ENCODE measurements at regions not wholly inside any gene's neighbourhood (a gene's known extent, or its start where the extent isn't known, plus 50 kb on each side); places are given as distances from the start of the nearest gene placed in this dataset.
A peak's percentile ranks its signal among the peaks of the same experiment; 100 is the strongest.

DNA sequence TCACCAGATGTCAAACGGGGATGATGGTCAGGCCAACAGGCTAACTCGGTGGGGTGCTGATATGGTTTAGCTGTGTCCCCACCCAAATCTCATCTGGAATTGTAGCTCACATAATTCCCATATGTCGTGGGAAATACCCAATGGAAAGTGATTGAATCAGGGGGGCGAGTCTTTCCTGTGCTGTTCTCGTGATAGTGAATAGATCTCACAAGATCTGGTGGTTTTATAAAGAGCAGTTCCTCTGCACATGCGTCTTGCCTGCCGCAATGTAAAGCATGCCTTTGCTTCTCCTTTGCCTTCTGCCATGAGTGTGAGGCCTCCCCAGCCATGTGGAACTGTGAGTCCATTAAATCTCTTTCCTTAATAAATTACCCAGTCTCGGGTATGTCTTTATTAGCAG is 74.4 kb upstream of the YWHAQ start:
- DNase-seq (ENCODE audit: extremely low spot score): no peak
- POLR2A ChIA-PET: no interaction called here
- CTCF ChIA-PET: interaction anchor here (0.9 to 1.4 kb wide), 2 partner anchors 8 to 23 kb away, joined by 3 read pairs; no protein-coding TSS in a partner anchor
- TF ChIP-seq, protein P1, sequence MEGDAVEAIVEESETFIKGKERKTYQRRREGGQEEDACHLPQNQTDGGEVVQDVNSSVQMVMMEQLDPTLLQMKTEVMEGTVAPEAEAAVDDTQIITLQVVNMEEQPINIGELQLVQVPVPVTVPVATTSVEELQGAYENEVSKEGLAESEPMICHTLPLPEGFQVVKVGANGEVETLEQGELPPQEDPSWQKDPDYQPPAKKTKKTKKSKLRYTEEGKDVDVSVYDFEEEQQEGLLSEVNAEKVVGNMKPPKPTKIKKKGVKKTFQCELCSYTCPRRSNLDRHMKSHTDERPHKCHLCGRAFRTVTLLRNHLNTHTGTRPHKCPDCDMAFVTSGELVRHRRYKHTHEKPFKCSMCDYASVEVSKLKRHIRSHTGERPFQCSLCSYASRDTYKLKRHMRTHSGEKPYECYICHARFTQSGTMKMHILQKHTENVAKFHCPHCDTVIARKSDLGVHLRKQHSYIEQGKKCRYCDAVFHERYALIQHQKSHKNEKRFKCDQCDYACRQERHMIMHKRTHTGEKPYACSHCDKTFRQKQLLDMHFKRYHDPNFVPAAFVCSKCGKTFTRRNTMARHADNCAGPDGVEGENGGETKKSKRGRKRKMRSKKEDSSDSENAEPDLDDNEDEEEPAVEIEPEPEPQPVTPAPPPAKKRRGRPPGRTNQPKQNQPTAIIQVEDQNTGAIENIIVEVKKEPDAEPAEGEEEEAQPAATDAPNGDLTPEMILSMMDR (IDR thresholded peaks at IDR 0.05; ENCODE audit: control extremely low read depth, extremely low read depth, low read depth, missing control alignments): no peak

DNA sequence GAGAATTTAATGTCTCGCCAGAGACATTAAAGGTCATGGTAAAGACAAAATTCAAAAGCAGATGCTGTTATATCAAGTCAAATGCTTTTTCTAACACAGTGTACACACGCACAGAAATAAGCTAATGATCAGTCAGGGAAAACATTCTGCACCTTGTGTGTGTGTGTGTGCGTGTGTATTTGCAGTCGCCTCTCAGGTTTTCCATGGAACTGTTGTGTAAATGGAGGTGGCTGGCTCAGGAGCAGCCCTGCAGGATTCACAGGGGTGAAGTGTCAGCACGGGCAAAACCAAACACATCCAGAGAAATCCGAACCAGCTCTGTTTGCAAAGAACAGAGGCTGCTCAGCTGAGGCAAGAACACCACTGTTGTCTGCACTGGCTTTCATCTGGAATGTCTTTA is 76.2 kb upstream of the YWHAQ start:
- CTCF ChIA-PET: interaction anchor here (0.8 to 1.9 kb wide), 4 partner anchors 12 to 92 kb away, joined by 3 to 5 read pairs (median 4); no protein-coding TSS in a partner anchor

DNA sequence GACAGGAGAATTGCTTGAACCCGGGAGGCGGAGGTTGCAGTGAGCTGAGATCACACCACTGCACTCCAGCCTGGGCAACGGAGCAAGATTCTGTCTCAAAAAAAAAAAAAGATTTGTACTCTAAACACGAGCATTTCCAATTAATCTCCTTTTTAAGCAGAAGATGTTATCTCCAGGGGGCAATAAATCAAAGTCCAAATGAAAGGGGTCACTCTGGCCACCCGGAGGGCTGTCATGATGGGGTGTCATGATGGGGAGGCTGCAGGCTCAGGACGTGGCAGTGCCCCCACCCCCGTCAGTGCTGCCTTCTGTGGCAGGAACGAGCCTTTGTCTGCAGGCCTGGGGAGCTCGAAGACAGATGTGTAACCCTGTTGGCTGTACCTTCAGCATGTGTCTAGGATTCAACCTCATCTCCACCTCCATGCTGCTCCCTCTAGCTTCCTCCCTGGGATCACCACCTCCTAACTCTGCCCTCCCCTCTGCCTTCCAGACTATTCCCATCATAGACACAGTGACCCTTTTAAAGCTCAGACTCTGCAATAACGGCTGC is 76.9 kb upstream of the YWHAQ start:
- CTCF ChIA-PET: interaction anchor here (1.1 to 1.9 kb wide), 3 partner anchors 12 to 92 kb away, joined by 4 to 5 read pairs (median 4); no protein-coding TSS in a partner anchor
- DNase-seq (ENCODE audit: extremely low spot score): no peak
- POLR2A ChIA-PET: no interaction called here

More for the DNA sequence above, 76.2 kb upstream of the YWHAQ start:
- DNase-seq (ENCODE audit: extremely low spot score): no peak
- POLR2A ChIA-PET: no interaction called here
- TF ChIP-seq, protein P1 (IDR thresholded peaks at IDR 0.05; ENCODE audit: control extremely low read depth, extremely low read depth, low read depth, missing control alignments): no peak

DNA sequence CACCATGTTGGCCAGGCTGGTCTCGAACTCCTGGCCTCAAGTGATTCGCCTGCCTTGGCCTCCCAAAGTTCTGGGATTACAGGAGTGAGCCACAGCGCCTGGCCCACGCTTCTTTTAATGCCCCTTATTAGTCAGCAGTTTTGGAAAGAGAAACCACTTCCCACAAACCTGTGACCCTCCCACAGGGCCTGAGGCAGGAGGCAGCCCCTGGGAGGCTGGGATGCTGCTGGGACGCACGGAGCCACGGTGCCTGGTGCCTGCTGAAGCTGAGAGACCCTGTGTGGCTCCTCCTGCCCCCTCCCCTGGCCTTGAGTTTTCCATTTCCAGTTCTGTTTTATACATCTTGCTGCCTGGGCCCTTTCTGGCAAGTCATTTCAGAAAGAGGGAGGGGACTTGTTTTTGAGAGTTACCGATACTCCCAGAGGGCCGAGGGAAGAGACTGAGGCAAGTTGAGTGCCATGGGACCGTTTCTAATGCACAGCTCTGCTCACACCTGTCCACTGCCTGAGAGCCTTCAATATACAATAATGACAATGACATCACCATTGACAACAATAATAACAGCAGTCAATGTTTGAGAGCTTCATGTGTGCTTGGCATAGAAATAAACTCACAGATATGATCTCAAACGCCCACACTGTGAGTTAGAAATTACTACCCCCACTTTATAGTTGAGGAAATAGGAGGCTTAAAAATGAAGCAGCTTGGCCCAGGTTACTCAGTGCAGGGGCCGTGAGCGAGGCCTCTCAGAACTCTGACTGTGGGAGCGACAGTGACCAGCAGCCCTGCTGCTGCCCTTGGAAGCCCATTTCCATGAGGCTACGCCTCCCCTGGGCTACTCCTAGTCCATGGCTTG is 78.1 kb upstream of the YWHAQ start:
- TF ChIP-seq, protein P1 (IDR thresholded peaks at IDR 0.05; ENCODE audit: control extremely low read depth, extremely low read depth, low read depth, missing control alignments): no peak
- DNase-seq (ENCODE audit: extremely low spot score): peak; percentile 63
- POLR2A ChIA-PET: no interaction called here
- CTCF ChIA-PET: interaction anchor here (1.0 kb wide), 1 partner anchor 12 kb away, joined by 5 read pairs; no protein-coding TSS in a partner anchor

More for the DNA sequence above, 76.9 kb upstream of the YWHAQ start:
- TF ChIP-seq, protein P1 (IDR thresholded peaks at IDR 0.05; ENCODE audit: control extremely low read depth, extremely low read depth, low read depth, missing control alignments): no peak

DNA sequence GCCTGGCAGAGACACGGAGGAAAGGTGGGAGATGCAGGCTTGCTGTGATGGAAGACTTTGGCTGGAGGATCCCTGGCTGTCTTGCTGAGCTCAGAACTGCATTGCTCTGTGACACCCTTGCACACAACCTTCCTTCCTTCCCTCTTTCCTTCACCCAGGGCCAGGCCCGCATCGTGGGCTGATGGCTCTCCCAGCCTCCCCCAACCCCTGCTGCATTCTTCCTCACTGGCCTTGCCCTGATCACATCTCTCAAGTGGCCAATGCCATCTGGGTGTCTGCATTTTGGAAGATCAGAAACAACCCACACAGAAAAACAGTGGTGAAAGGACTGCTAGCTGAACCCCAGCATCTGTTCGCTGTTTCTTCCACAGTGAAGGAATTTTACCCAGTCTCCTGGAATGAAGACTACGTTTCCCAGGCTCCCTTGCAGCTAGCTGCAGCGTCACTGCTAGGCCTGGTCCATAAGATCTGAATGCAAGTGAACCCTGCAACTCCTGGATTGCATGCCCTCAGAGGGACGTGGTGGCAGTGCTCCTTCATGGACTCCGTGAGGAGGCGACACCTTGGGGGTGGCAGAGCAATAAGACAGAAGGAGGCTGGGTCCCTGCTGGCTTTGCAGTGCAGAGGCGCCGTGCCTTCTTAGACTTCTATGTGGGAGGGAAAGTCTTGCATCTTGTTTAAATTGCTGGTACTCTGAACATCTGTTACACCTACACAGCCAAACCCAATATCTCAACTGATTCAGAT is 78.9 kb upstream of the YWHAQ start:
- ChIA-PET POLR2A (no interaction called here), CTCF (interaction anchor here (1.0 kb wide), 1 partner anchor 13 kb away, joined by 5 read pairs; no protein-coding TSS in a partner anchor)
- TF ChIP-seq, protein P1 (IDR thresholded peaks at IDR 0.05; ENCODE audit: control extremely low read depth, extremely low read depth, low read depth, missing control alignments): no peak
- DNase-seq (ENCODE audit: extremely low spot score): no peak

DNA sequence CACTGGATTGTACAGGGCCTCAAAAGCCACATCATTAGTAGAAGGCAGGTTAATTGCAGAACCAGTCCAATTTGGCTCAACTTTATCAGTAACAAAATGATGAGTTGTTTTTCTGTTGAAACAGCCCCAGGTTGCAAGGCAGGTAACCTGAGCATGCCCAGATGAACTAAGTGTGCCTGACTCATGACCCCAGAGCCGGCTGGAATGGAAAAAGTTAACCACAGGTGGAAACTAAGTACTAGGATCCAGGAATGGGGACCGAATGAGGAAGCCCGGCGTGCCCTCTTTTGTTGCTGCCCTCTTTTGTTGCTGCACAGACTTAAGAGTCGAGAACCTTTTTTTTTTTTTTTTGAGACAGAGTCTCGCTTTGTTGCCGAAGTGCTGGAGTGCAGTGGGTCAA is 79.5 kb upstream of the YWHAQ start:
- no peak for DNase-seq (ENCODE audit: extremely low spot score)
- TF ChIP-seq, protein P1 (IDR thresholded peaks at IDR 0.05; ENCODE audit: control extremely low read depth, extremely low read depth, low read depth, missing control alignments): no peak
- ChIA-PET POLR2A (no interaction called here), CTCF (no interaction called here)
